ENCODE measurements at regions not wholly inside any gene's neighbourhood (a gene's known extent, or its start where the extent isn't known, plus 50 kb on each side); places are given as distances from the start of the nearest gene placed in this dataset.

GRCh38 chr5:104859437-104859836 is 1296.8 kb upstream of the NUDT12 start:
- TF ChIP-seq CTCF (conservative IDR thresholded peaks at IDR 0.05; ENCODE audit: low read length) (no peak), EZH2phosphoT487 (IDR thresholded peaks at IDR 0.05; ENCODE audit: borderline replicate concordance, low read depth, low read length) (no peak)
